ENCODE measurements at regions not wholly inside any gene's neighbourhood (a gene's known extent, or its start where the extent isn't known, plus 50 kb on each side); places are given as distances from the start of the nearest gene placed in this dataset.

- TF ChIP-seq POLR2AphosphoS5 (IDR thresholded peaks at IDR 0.05; ENCODE audit: borderline replicate concordance, low read depth, low read length) (no peak), EZH2 (IDR thresholded peaks at IDR 0.05) (no peak)
Observed at GRCh38 chr1:79271759-79272158, 265.2 kb upstream of the ADGRL4 start.

Data from SK-N-MC (cell line).